ENCODE measurements at regions not wholly inside any gene's neighbourhood (a gene's known extent, or its start where the extent isn't known, plus 50 kb on each side); places are given as distances from the start of the nearest gene placed in this dataset.

GRCh38 chr2:17306706-17307105 lies 211.5 kb downstream of the RAD51AP2 start:
- ATAC-seq (ENCODE audit: low FRiP score) (no peak), DNase-seq (no peak)
- WGBS, 2 donors = 87 to 93% methylated on average over 2 of the region's 2 CpGs
- Histone ChIP-seq H3K27ac (ENCODE audit: low read depth in 1 of 2, low read length in 2 of 2) (no peak overlapping the region), H3K4me3 (ENCODE audit: low read length in 2 of 2) (no peak overlapping the region), H3K27me3 (ENCODE audit: control insufficient read depth in 1 of 2, insufficient read depth in 2 of 2, low read length in 1 of 2) (peaks cover 2 to 3% of the 10 kb centered on the region in 2 donors), H3K36me3 (ENCODE audit: control insufficient read depth in 1 of 2, insufficient read depth in 2 of 2, low read length in 1 of 2) (no peaks in the 10 kb centered on the region), H3K4me1 (ENCODE audit: control insufficient read depth in 1 of 2, insufficient read depth in 2 of 2, low read length in 2 of 2) (no peaks in the 10 kb centered on the region), H3K9me3 (ENCODE audit: control insufficient read depth, low read length) (no peaks in the 10 kb centered on the region)
- intact Hi-C loops (cut with DNase I) = no loop called here

DNA sequence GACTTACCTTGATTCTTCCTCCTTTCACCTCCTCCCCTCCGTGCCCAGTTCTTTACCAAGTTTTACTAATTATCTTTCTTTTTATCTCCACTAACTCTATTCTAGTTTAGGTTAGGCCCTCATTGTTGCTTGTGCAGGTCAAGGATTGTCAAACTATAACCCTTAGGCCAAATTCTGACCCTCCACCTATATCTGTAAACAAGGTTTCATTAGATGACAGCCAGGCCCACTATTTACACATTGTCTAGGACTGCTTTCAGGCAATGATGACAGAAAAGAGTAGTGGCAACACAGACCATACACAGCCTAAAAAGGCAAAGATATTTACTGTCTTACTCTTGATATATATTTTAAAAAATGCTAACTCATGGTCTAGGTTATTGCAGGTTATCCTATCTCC lies 212.0 kb downstream of the RAD51AP2 start:
- 82 to 86% methylated on average over 1 of the region's 1 CpG for WGBS, 2 donors
- Histone ChIP-seq H3K4me3 (ENCODE audit: low read length in 2 of 2) (no peak overlapping the region), H3K36me3 (ENCODE audit: control insufficient read depth in 1 of 2, insufficient read depth in 2 of 2, low read length in 1 of 2) (no peaks in the 10 kb centered on the region), H3K27me3 (ENCODE audit: control insufficient read depth in 1 of 2, insufficient read depth in 2 of 2, low read length in 1 of 2) (peaks cover 2 to 4% of the 10 kb centered on the region in 2 donors), H3K27ac (ENCODE audit: low read depth in 1 of 2, low read length in 2 of 2) (no peak overlapping the region), H3K9me3 (ENCODE audit: control insufficient read depth, low read length) (no peaks in the 10 kb centered on the region), H3K4me1 (ENCODE audit: control insufficient read depth in 1 of 2, insufficient read depth in 2 of 2, low read length in 2 of 2) (no peaks in the 10 kb centered on the region)
- DNase-seq = no peak
- no peak for ATAC-seq (ENCODE audit: low FRiP score)
- intact Hi-C loops (cut with DNase I) = no loop called here

DNA sequence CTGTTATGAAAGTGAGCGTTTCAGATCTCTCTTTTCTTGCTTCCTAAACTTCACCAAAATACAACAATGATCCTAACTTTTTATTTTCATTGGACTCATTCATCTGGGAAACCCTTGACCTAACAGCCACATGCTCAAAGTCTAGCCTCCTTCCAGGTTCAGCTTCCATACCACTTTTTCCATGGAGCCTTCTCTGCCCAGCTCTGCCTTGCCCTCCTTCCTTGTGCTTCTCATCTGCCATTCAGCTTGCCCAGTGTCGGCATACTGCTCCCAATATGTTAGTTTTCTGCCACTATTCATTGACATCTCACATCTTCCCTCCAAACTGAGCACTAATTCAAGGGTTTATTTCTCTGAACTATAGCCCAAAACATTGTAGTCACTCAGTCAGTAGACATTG lies 214.7 kb downstream of the RAD51AP2 start:
- ATAC-seq (ENCODE audit: low FRiP score) = no peak
- no peaks in the 10 kb centered on the region for H3K4me1 ChIP-seq (ENCODE audit: control insufficient read depth in 1 of 2, insufficient read depth in 2 of 2, low read length in 2 of 2)
- intact Hi-C loops (cut with DNase I) = no loop called here
- no peaks in the 10 kb centered on the region for H3K9me3 ChIP-seq (ENCODE audit: control insufficient read depth, low read length)
- H3K27me3 ChIP-seq (ENCODE audit: control insufficient read depth in 1 of 2, insufficient read depth in 2 of 2, low read length in 1 of 2) = peaks cover 2 to 4% of the 10 kb centered on the region in 2 donors
- H3K4me3 ChIP-seq (ENCODE audit: low read length in 2 of 2) = no peak overlapping the region
- WGBS, 2 donors = 3 to 15% methylated on average over 2 of the region's 2 CpGs
- no peak for DNase-seq
- no peaks in the 10 kb centered on the region for H3K36me3 ChIP-seq (ENCODE audit: control insufficient read depth in 1 of 2, insufficient read depth in 2 of 2, low read length in 1 of 2)
- no peak overlapping the region for H3K27ac ChIP-seq (ENCODE audit: low read depth in 1 of 2, low read length in 2 of 2)

DNA sequence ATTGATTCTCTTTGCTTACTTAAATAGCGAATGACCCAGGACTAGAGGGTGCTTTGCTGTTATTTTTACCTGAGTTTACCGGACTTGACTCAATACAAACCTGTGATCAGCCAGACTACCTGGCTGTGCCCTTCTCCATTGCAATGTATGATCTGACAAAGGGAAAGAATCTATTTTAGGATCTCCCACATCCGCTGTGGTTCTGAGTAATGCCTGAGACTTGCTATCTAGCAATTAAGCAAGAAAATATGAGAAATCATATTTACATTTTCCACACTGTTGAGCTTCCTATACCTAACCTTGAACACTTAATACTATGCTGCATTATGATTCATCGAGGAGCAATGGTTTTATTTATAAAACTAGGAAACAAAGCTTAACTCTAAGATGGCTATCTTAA lies 215.2 kb downstream of the RAD51AP2 start:
- DNase-seq = no peak
- intact Hi-C loops (cut with DNase I) = no loop called here
- Histone ChIP-seq H3K27me3 (ENCODE audit: control insufficient read depth in 1 of 2, insufficient read depth in 2 of 2, low read length in 1 of 2) (peaks cover 2 to 4% of the 10 kb centered on the region in 2 donors), H3K9me3 (ENCODE audit: control insufficient read depth, low read length) (no peaks in the 10 kb centered on the region), H3K36me3 (ENCODE audit: control insufficient read depth in 1 of 2, insufficient read depth in 2 of 2, low read length in 1 of 2) (no peaks in the 10 kb centered on the region), H3K4me1 (ENCODE audit: control insufficient read depth in 1 of 2, insufficient read depth in 2 of 2, low read length in 2 of 2) (no peaks in the 10 kb centered on the region), H3K27ac (ENCODE audit: low read depth in 1 of 2, low read length in 2 of 2) (no peak overlapping the region), H3K4me3 (ENCODE audit: low read length in 2 of 2) (no peak overlapping the region)
- 61% methylated on average over 4 of the region's 4 CpGs for WGBS, 2 donors
- no peak for ATAC-seq (ENCODE audit: low FRiP score)

DNA sequence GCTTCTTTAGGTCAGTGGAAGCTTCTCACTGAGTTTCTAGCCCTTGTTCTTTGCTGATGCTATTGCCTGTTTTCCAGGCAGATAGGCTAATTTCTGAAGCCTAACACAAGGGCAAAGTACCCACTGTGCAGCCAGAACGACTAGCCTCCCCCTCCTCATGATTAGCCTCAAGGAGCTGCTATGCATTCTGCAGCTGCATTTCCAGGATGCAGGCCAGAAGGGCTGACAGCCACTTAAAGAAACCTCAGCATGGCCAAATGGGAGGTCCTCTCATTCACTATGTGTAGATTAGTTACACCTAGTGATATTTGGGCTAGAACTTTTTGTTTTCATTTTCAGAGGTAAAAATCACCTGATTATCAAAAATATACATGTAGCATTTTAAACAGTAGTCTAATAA lies 216.0 kb downstream of the RAD51AP2 start:
- Histone ChIP-seq H3K27ac (ENCODE audit: low read depth in 1 of 2, low read length in 2 of 2) (no peak overlapping the region), H3K4me3 (ENCODE audit: low read length in 2 of 2) (no peak overlapping the region), H3K9me3 (ENCODE audit: control insufficient read depth, low read length) (no peaks in the 10 kb centered on the region), H3K4me1 (ENCODE audit: control insufficient read depth in 1 of 2, insufficient read depth in 2 of 2, low read length in 2 of 2) (no peaks in the 10 kb centered on the region), H3K36me3 (ENCODE audit: control insufficient read depth in 1 of 2, insufficient read depth in 2 of 2, low read length in 1 of 2) (no peaks in the 10 kb centered on the region), H3K27me3 (ENCODE audit: control insufficient read depth in 1 of 2, insufficient read depth in 2 of 2, low read length in 1 of 2) (peaks cover 2 to 4% of the 10 kb centered on the region in 2 donors)
- ATAC-seq (ENCODE audit: low FRiP score) (no peak), DNase-seq (no peak)
- WGBS, 2 donors = 0% methylated on average over 1 of the region's 1 CpG
- intact Hi-C loops (cut with DNase I) = no loop called here

GRCh38 chr2:17301437-17301836 lies 216.8 kb downstream of the RAD51AP2 start:
- ATAC-seq (ENCODE audit: low FRiP score) (no peak), DNase-seq (no peak)
- 68 to 71% methylated on average over 2 of the region's 2 CpGs for WGBS, 2 donors

DNA sequence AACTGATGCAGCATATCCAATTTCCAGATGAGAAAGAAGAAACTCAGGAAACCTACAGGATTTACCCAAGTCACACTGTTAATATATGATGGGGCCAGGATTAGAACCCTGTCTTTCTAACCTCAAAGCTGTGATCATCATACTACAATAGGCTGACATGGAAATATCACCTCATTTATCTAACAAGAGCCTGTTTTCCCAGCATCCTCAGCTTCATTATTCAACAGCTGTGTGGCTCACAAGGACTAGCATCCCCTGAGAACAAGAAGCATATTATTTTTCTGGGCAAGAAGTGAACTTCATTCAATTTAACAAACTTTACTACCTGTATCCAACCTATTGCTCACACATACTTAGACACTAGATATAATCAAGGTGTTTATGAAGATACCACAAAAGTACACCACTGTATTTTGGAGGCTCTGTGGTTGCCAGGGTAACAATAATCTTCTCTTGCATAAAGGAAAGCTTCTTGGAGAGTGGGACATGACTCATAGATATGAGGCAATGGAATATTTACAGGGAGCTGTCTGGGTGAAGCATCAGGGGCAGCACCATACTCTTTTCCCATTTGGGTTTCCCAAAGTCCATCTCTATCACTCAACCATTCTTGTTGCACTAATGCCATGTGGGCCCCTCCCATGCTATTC lies 218.2 kb downstream of the RAD51AP2 start:
- no peaks in the 10 kb centered on the region for H3K4me1 ChIP-seq (ENCODE audit: control insufficient read depth in 1 of 2, insufficient read depth in 2 of 2, low read length in 2 of 2)
- H3K9me3 ChIP-seq (ENCODE audit: control insufficient read depth, low read length) = no peaks in the 10 kb centered on the region
- no peaks in the 10 kb centered on the region for H3K36me3 ChIP-seq (ENCODE audit: control insufficient read depth in 1 of 2, insufficient read depth in 2 of 2, low read length in 1 of 2)
- DNase-seq (no peak), ATAC-seq (ENCODE audit: low FRiP score) (no peak)
- peaks cover 2 to 4% of the 10 kb centered on the region in 2 donors for H3K27me3 ChIP-seq (ENCODE audit: control insufficient read depth in 1 of 2, insufficient read depth in 2 of 2, low read length in 1 of 2)
- intact Hi-C loops (cut with DNase I) = no loop called here
- no peak overlapping the region for H3K27ac ChIP-seq (ENCODE audit: low read depth in 1 of 2, low read length in 2 of 2)
- H3K4me3 ChIP-seq (ENCODE audit: low read length in 2 of 2) = no peak overlapping the region

More at GRCh38 chr2:17301437-17301836, 216.8 kb downstream of the RAD51AP2 start:
- H3K4me3 ChIP-seq (ENCODE audit: low read length in 2 of 2) = no peak overlapping the region
- peaks cover 2 to 4% of the 10 kb centered on the region in 2 donors for H3K27me3 ChIP-seq (ENCODE audit: control insufficient read depth in 1 of 2, insufficient read depth in 2 of 2, low read length in 1 of 2)
- no peaks in the 10 kb centered on the region for H3K9me3 ChIP-seq (ENCODE audit: control insufficient read depth, low read length)
- H3K36me3 ChIP-seq (ENCODE audit: control insufficient read depth in 1 of 2, insufficient read depth in 2 of 2, low read length in 1 of 2) = no peaks in the 10 kb centered on the region
- H3K27ac ChIP-seq (ENCODE audit: low read depth in 1 of 2, low read length in 2 of 2) = no peak overlapping the region
- intact Hi-C loops (cut with DNase I) = no loop called here
- no peaks in the 10 kb centered on the region for H3K4me1 ChIP-seq (ENCODE audit: control insufficient read depth in 1 of 2, insufficient read depth in 2 of 2, low read length in 2 of 2)

GRCh38 chr2:17298453-17298852 lies 219.8 kb downstream of the RAD51AP2 start:
- H3K27me3 ChIP-seq (ENCODE audit: control insufficient read depth in 1 of 2, insufficient read depth in 2 of 2, low read length in 1 of 2) = peaks cover 2 to 4% of the 10 kb centered on the region in 2 donors
- intact Hi-C loops (cut with DNase I) = no loop called here
- 89% methylated on average over 2 of the region's 2 CpGs for WGBS, 2 donors

GRCh38 chr2:17296686-17297085 lies 221.6 kb downstream of the RAD51AP2 start:
- ATAC-seq (ENCODE audit: low FRiP score) (no peak), DNase-seq (no peak)
- intact Hi-C loops (cut with DNase I) = no loop called here
- Histone ChIP-seq H3K4me3 (ENCODE audit: low read length in 2 of 2) (no peak overlapping the region), H3K9me3 (ENCODE audit: control insufficient read depth, low read length) (no peaks in the 10 kb centered on the region), H3K27ac (ENCODE audit: low read depth in 1 of 2, low read length in 2 of 2) (no peak overlapping the region), H3K27me3 (ENCODE audit: control insufficient read depth in 1 of 2, insufficient read depth in 2 of 2, low read length in 1 of 2) (peaks cover 0 to under 1% of the 10 kb centered on the region in 2 donors), H3K4me1 (ENCODE audit: control insufficient read depth in 1 of 2, insufficient read depth in 2 of 2, low read length in 2 of 2) (no peaks in the 10 kb centered on the region), H3K36me3 (ENCODE audit: control insufficient read depth in 1 of 2, insufficient read depth in 2 of 2, low read length in 1 of 2) (no peaks in the 10 kb centered on the region)

More at GRCh38 chr2:17298453-17298852, 219.8 kb downstream of the RAD51AP2 start:
- ATAC-seq (ENCODE audit: low FRiP score) (no peak), DNase-seq (no peak)
- no peaks in the 10 kb centered on the region for H3K4me1 ChIP-seq (ENCODE audit: control insufficient read depth in 1 of 2, insufficient read depth in 2 of 2, low read length in 2 of 2)
- no peak overlapping the region for H3K27ac ChIP-seq (ENCODE audit: low read depth in 1 of 2, low read length in 2 of 2)
- no peaks in the 10 kb centered on the region for H3K9me3 ChIP-seq (ENCODE audit: control insufficient read depth, low read length)
- no peaks in the 10 kb centered on the region for H3K36me3 ChIP-seq (ENCODE audit: control insufficient read depth in 1 of 2, insufficient read depth in 2 of 2, low read length in 1 of 2)
- no peak overlapping the region for H3K4me3 ChIP-seq (ENCODE audit: low read length in 2 of 2)

Measured in aorta (tissue), 5 donors.